ENCODE measurements at regions not wholly inside any gene's neighbourhood (a gene's known extent, or its start where the extent isn't known, plus 50 kb on each side); places are given as distances from the start of the nearest gene placed in this dataset.
"Not testable (repeated sequence)": the region's sequence is repeated elsewhere in the genome, so short reads cannot be mapped to it uniquely, and the experiment has no call there.

GRCh38 chr6:98382246-98382645 is 452.1 kb upstream of the POU3F2 start:
- TF ChIP-seq ISL1 (CRISPR knock-in tag; IDR thresholded peaks at IDR 0.05) (no peak), ZFP30 (CRISPR knock-in tag; IDR thresholded peaks at IDR 0.05) (no peak), OSR1 (CRISPR knock-in tag; IDR thresholded peaks at IDR 0.05) (no peak), ZFP3 (CRISPR knock-in tag; IDR thresholded peaks at IDR 0.05) (no peak), ESRRG (CRISPR knock-in tag; IDR thresholded peaks at IDR 0.05) (no peak)
- no peak for ATAC-seq

- no peak for TF ChIP-seq ZNF70 (CRISPR knock-in tag; IDR thresholded peaks at IDR 0.05)
- no peak for TF ChIP-seq ZFP3 (CRISPR knock-in tag; IDR thresholded peaks at IDR 0.05)
- no peak for TF ChIP-seq ZNF8 (CRISPR knock-in tag; IDR thresholded peaks at IDR 0.05)
- no peak for TF ChIP-seq SNAI2 (CRISPR knock-in tag; IDR thresholded peaks at IDR 0.05)
- no peak for TF ChIP-seq ZNF565 (CRISPR knock-in tag; conservative IDR thresholded peaks at IDR 0.05; ENCODE audit: low read depth)
- no peak for TF ChIP-seq CSDC2 (CRISPR knock-in tag; IDR thresholded peaks at IDR 0.05)
- TF ChIP-seq, protein P1, sequence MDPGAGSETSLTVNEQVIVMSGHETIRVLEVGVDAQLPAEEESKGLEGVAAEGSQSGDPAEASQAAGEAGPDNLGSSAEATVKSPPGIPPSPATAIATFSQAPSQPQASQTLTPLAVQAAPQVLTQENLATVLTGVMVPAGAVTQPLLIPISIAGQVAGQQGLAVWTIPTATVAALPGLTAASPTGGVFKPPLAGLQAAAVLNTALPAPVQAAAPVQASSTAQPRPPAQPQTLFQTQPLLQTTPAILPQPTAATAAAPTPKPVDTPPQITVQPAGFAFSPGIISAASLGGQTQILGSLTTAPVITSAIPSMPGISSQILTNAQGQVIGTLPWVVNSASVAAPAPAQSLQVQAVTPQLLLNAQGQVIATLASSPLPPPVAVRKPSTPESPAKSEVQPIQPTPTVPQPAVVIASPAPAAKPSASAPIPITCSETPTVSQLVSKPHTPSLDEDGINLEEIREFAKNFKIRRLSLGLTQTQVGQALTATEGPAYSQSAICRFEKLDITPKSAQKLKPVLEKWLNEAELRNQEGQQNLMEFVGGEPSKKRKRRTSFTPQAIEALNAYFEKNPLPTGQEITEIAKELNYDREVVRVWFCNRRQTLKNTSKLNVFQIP (CRISPR knock-in tag; IDR thresholded peaks at IDR 0.05; ENCODE audit: borderline replicate concordance, low read depth), result no peak
- no peak for TF ChIP-seq BACH2 (CRISPR knock-in tag; IDR thresholded peaks at IDR 0.05; ENCODE audit: borderline replicate concordance)
- no peak for TF ChIP-seq RARB (CRISPR knock-in tag; IDR thresholded peaks at IDR 0.05)
- TF ChIP-seq ZC3H10 (CRISPR knock-in tag; IDR thresholded peaks at IDR 0.05), result no peak
- TF ChIP-seq TCF4 (CRISPR knock-in tag; IDR thresholded peaks at IDR 0.05; ENCODE audit: borderline replicate concordance), result no peak
- ATAC-seq, result no peak
Measured at GRCh38 chr6:98384334-98384733, 450.0 kb upstream of the POU3F2 start.

GRCh38 chr6:98384801-98385200 is 449.6 kb upstream of the POU3F2 start:
- no peak for ATAC-seq
- TF ChIP-seq ZFP3 (CRISPR knock-in tag; IDR thresholded peaks at IDR 0.05) (no peak), GLIS3 (CRISPR knock-in tag; IDR thresholded peaks at IDR 0.05) (no peak), CSDC2 (CRISPR knock-in tag; IDR thresholded peaks at IDR 0.05) (no peak), RARB (CRISPR knock-in tag; IDR thresholded peaks at IDR 0.05) (no peak), ESRRG (CRISPR knock-in tag; IDR thresholded peaks at IDR 0.05) (no peak), TCF4 (CRISPR knock-in tag; IDR thresholded peaks at IDR 0.05; ENCODE audit: borderline replicate concordance) (no peak), ZFP30 (CRISPR knock-in tag; IDR thresholded peaks at IDR 0.05) (no peak), SNAI2 (CRISPR knock-in tag; IDR thresholded peaks at IDR 0.05) (no peak), ZNF565 (CRISPR knock-in tag; conservative IDR thresholded peaks at IDR 0.05; ENCODE audit: low read depth) (no peak), ZNF70 (CRISPR knock-in tag; IDR thresholded peaks at IDR 0.05) (no peak), ZNF8 (CRISPR knock-in tag; IDR thresholded peaks at IDR 0.05) (no peak), CSRNP3 (CRISPR knock-in tag; IDR thresholded peaks at IDR 0.05) (no peak)
- TF ChIP-seq, protein P1 (CRISPR knock-in tag; IDR thresholded peaks at IDR 0.05; ENCODE audit: borderline replicate concordance, low read depth), result no peak

DNA sequence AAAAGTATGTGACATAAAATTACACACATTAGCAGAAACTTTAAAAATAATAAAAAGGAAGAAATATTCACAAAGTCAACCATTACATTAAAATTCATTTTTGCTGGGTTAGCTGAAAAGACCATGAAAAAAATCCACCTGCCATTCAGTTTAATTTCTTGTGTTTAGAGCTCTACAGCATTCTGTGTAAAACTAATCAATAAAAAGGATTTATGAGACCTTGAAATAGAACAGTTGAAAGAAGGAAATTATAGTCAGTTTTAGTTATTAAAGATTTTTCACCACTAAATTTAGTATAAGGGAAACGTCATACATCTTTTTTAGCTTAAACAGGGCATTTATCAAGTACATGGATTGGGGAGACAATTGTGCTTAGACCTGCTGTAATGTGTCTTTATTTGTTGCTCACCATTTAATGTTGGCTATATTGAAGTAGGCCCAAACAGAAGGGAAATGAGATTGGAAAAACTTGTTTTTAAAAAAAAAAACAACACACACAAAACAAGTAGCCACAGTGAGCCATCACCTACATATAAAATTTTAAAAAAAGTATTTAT is 438.7 kb upstream of the POU3F2 start:
- TF ChIP-seq, protein P2, sequence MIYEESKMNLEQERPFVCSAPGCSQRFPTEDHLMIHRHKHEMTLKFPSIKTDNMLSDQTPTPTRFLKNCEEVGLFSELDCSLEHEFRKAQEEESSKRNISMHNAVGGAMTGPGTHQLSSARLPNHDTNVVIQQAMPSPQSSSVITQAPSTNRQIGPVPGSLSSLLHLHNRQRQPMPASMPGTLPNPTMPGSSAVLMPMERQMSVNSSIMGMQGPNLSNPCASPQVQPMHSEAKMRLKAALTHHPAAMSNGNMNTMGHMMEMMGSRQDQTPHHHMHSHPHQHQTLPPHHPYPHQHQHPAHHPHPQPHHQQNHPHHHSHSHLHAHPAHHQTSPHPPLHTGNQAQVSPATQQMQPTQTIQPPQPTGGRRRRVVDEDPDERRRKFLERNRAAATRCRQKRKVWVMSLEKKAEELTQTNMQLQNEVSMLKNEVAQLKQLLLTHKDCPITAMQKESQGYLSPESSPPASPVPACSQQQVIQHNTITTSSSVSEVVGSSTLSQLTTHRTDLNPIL (CRISPR knock-in tag; IDR thresholded peaks at IDR 0.05; ENCODE audit: low read depth), result no peak
- no peak for TF ChIP-seq OSR1 (CRISPR knock-in tag; IDR thresholded peaks at IDR 0.05)
- ATAC-seq, result no peak

GRCh38 chr6:98416027-98416426 is 418.3 kb upstream of the POU3F2 start:
- no peak for TF ChIP-seq ZNF8 (CRISPR knock-in tag; IDR thresholded peaks at IDR 0.05)
- TF ChIP-seq ZNF70 (CRISPR knock-in tag; IDR thresholded peaks at IDR 0.05), result no peak
- no peak for TF ChIP-seq OSR1 (CRISPR knock-in tag; IDR thresholded peaks at IDR 0.05)
- no peak for TF ChIP-seq ARNTL (CRISPR knock-in tag; IDR thresholded peaks at IDR 0.05; ENCODE audit: borderline replicate concordance, low read depth)
- TF ChIP-seq SNAI2 (CRISPR knock-in tag; IDR thresholded peaks at IDR 0.05), result no peak
- no peak for TF ChIP-seq ZFP30 (CRISPR knock-in tag; IDR thresholded peaks at IDR 0.05)
- no peak for TF ChIP-seq CSRNP3 (CRISPR knock-in tag; IDR thresholded peaks at IDR 0.05)
- TF ChIP-seq TSHZ2 (CRISPR knock-in tag; IDR thresholded peaks at IDR 0.05), result no peak
- no peak for ATAC-seq

DNA sequence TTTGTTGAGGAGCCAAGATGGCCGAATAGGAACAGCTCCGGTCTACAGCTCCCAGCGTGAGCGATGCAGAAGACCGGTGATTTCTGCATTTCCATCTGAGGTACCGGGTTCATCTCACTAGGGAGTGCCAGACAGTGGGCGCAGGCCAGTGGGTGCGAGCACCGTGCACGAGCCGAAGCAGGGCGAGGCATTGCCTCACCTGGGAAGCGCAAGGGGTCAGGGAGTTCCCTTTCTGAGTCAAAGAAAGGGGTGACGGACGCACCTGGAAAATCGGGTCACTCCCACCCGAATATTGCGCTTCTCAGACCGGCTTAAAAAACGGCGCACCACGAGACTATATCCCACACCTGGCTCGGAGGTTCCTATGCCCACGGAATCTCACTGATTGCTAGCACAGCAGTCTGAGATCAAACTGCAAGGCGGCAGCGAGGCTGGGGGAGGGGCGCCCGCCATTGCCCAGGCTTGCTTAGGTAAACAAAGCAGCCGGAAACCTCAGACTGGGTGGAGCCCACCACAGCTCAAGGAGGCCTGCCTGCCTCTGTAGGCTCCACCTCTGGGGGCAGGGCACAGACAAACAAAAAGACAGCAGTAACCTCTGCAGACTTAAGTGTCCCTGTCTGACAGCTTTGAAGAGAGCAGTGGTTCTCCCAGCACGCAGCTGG is 417.7 kb upstream of the POU3F2 start:
- not testable (repeated sequence) for ATAC-seq

Measured in SK-N-SH treated with all-trans-retinoic acid at 6 μM for 48 hours (cell line).